GM12874 (cell line): ENCODE measurements at regions not wholly inside any gene's neighbourhood (a gene's known extent, or its start where the extent isn't known, plus 50 kb on each side); places are given as distances from the start of the nearest gene placed in this dataset.

Source experiments
- CTCF ChIP-seq: IDR thresholded peaks from 2 replicates; pipeline ENCODE4 v1.5.1; 2011; ENCODE audit warnings: low read depth, mild to moderate bottlenecking, control low read depth, low read length, moderate library complexity; ENCODE audit not compliant: insufficient read depth

GRCh38 chr17:79435962-79436361, 174.9 kb downstream of the RBFOX3 start:
- no peak for TF ChIP-seq CTCF

- no peak for TF ChIP-seq CTCF
Measured at GRCh38 chr17:79435296-79435695, 175.6 kb downstream of the RBFOX3 start.

- no peak for TF ChIP-seq CTCF
Measured at GRCh38 chr17:79434215-79434614, 176.6 kb downstream of the RBFOX3 start.

GRCh38 chr17:79433379-79433778, 177.5 kb downstream of the RBFOX3 start:
- TF ChIP-seq CTCF, result no peak

GRCh38 chr17:79431175-79431574, 179.7 kb downstream of the RBFOX3 start:
- TF ChIP-seq CTCF, result no peak

GRCh38 chr17:79429864-79430494, 180.9 kb downstream of the RBFOX3 start:
- no peak for TF ChIP-seq CTCF

GRCh38 chr17:79428988-79429387, 181.9 kb downstream of the RBFOX3 start:
- TF ChIP-seq CTCF, result no peak
